ENCODE measurements at regions not wholly inside any gene's neighbourhood (a gene's known extent, or its start where the extent isn't known, plus 50 kb on each side); places are given as distances from the start of the nearest gene placed in this dataset.

DNA sequence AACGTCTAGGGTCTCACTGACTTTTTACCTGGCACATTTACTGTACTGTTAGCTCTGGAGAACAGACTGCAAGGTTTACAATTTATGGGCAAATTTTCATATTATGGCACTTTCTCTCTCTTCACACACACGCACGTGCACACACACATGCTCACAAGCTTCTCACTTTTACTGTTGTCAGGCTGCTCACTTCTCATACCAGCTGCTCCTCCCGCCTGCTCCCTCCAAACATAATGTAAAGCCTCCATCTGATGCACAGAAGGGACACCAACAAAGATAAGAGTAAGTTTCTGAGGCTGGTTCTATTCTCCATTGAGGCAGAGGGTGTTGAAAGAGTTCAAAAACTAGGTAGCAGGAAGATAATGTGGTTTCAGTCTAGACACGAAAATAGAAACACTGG, 128.9 kb upstream of the DCLK2 start:
- Histone ChIP-seq H3K27ac (ENCODE audit: low read depth) (no peak overlapping the region), H3F3A (replicated peaks; ENCODE audit: low read depth) (no peaks in the 10 kb centered on the region), H4K20me1 (replicated peaks; ENCODE audit: insufficient read depth) (no peaks in the 10 kb centered on the region), H3K9me2 (ENCODE audit: insufficient read depth) (peaks cover 8% of the 10 kb centered on the region; the same call in 1 of the 2 replicates), H3K4me2 (no peak overlapping the region), H3K79me2 (replicated peaks; ENCODE audit: insufficient read depth) (no peaks in the 10 kb centered on the region), H3K27me3 (ENCODE audit: insufficient read depth) (no peaks in the 10 kb centered on the region), H3K4me1 (ENCODE audit: insufficient read depth) (no peaks in the 10 kb centered on the region), H3K4me3 (no peak overlapping the region), H3K36me3 (ENCODE audit: insufficient read depth) (no peaks in the 10 kb centered on the region), H2AFZ (no peak overlapping the region)
- Mint-ChIP-seq H3K27ac (no peak overlapping the region), H3K36me3 (ENCODE audit: low read depth) (no peaks in the 10 kb centered on the region), H3K9me3 (no peaks in the 10 kb centered on the region; the same call in 2 of the 3 replicates), H3K27me3 (ENCODE audit: insufficient read depth, low read depth, poor library complexity) (no peaks in the 10 kb centered on the region), H3K4me3 (no peak overlapping the region), H3K4me1 (peaks cover 7% of the 10 kb centered on the region; the same call in 2 of the 3 replicates)
- TF ChIP-seq EZH2 (IDR thresholded peaks at IDR 0.05; ENCODE audit: low read depth, unreplicated experiment) (no peak), REST (IDR thresholded peaks at IDR 0.05; ENCODE audit: unreplicated experiment) (no peak), ZNF114 (CRISPR knock-in tag; IDR thresholded peaks at IDR 0.05) (no peak), ETS1 (IDR thresholded peaks at IDR 0.05) (no peak)
- TF ChIP-seq, protein P1, sequence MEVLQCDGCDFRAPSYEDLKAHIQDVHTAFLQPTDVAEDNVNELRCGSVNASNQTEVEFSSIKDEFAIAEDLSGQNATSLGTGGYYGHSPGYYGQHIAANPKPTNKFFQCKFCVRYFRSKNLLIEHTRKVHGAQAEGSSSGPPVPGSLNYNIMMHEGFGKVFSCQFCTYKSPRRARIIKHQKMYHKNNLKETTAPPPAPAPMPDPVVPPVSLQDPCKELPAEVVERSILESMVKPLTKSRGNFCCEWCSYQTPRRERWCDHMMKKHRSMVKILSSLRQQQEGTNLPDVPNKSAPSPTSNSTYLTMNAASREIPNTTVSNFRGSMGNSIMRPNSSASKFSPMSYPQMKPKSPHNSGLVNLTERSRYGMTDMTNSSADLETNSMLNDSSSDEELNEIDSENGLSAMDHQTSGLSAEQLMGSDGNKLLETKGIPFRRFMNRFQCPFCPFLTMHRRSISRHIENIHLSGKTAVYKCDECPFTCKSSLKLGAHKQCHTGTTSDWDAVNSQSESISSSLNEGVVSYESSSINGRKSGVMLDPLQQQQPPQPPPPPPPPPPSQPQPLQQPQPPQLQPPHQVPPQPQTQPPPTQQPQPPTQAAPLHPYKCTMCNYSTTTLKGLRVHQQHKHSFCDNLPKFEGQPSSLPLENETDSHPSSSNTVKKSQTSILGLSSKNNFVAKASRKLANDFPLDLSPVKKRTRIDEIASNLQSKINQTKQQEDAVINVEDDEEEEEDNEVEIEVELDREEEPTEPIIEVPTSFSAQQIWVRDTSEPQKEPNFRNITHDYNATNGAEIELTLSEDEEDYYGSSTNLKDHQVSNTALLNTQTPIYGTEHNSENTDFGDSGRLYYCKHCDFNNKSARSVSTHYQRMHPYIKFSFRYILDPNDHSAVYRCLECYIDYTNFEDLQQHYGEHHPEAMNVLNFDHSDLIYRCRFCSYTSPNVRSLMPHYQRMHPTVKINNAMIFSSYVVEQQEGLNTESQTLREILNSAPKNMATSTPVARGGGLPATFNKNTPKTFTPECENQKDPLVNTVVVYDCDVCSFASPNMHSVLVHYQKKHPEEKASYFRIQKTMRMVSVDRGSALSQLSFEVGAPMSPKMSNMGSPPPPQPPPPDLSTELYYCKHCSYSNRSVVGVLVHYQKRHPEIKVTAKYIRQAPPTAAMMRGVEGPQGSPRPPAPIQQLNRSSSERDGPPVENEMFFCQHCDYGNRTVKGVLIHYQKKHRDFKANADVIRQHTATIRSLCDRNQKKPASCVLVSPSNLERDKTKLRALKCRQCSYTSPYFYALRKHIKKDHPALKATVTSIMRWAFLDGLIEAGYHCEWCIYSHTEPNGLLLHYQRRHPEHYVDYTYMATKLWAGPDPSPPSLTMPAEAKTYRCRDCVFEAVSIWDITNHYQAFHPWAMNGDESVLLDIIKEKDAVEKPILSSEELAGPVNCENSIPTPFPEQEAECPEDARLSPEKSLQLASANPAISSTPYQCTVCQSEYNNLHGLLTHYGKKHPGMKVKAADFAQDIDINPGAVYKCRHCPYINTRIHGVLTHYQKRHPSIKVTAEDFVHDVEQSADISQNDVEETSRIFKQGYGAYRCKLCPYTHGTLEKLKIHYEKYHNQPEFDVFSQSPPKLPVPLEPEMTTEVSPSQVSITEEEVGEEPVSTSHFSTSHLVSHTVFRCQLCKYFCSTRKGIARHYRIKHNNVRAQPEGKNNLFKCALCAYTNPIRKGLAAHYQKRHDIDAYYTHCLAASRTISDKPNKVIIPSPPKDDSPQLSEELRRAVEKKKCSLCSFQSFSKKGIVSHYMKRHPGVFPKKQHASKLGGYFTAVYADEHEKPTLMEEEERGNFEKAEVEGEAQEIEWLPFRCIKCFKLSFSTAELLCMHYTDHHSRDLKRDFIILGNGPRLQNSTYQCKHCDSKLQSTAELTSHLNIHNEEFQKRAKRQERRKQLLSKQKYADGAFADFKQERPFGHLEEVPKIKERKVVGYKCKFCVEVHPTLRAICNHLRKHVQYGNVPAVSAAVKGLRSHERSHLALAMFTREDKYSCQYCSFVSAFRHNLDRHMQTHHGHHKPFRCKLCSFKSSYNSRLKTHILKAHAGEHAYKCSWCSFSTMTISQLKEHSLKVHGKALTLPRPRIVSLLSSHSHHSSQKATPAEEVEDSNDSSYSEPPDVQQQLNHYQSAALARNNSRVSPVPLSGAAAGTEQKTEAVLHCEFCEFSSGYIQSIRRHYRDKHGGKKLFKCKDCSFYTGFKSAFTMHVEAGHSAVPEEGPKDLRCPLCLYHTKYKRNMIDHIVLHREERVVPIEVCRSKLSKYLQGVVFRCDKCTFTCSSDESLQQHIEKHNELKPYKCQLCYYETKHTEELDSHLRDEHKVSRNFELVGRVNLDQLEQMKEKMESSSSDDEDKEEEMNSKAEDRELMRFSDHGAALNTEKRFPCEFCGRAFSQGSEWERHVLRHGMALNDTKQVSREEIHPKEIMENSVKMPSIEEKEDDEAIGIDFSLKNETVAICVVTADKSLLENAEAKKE (CRISPR knock-in tag; IDR thresholded peaks at IDR 0.05): no peak
- no peak for DNase-seq (ENCODE audit: low spot score)
- no peak for ATAC-seq
